HL-60 (cell line): ENCODE measurements at regions not wholly inside any gene's neighbourhood (a gene's known extent, or its start where the extent isn't known, plus 50 kb on each side); places are given as distances from the start of the nearest gene placed in this dataset.

Source experiments
- DNase-seq, 2 experiments: peaks; one replicate each; pipeline ENCODE4 v3.0.0-alpha.2; 2010 to 2020; ENCODE audit warnings: low read depth in 1 of 2, low spot score in 1 of 2
- H3K27ac ChIP-seq: fragments of 250-450 bp; sonication (Bioruptor Pico); replicated peaks from 2 replicates; pipeline ENCODE4 v1.5.1; 2020; ENCODE audit warnings: mild to moderate bottlenecking, moderate library complexity
- H3K27me3 ChIP-seq: fragments of 250-450 bp; sonication (Bioruptor Pico); 2 replicates; pipeline ENCODE4 v1.5.1; 2021; ENCODE audit warnings: mild to moderate bottlenecking, moderate library complexity; ENCODE audit not compliant: insufficient read depth, poor library complexity, severe bottlenecking
- H3K4me3 ChIP-seq: replicated peaks from 2 replicates; pipeline ENCODE4 v1.5.1; 2011; ENCODE audit warnings: mild to moderate bottlenecking, control low read depth, low read length; ENCODE audit not compliant: insufficient read depth
- CTCF ChIP-seq: IDR thresholded peaks from one replicate; pipeline ENCODE4 v1.5.1; 2011; ENCODE audit warnings: low read length, control low read depth, inconsistent platforms; ENCODE audit not compliant: insufficient read depth
- GABPA ChIP-seq: IDR thresholded peaks from 2 replicates; pipeline ENCODE4 v1.6.1; 2012; ENCODE audit warnings: low read depth
- POLR2AphosphoS5 ChIP-seq: IDR thresholded peaks from 2 replicates; pipeline ENCODE4 v1.6.1; 2012; ENCODE audit warnings: low read depth
- REST ChIP-seq: IDR thresholded peaks from 2 replicates; pipeline ENCODE4 v1.6.1; 2012; ENCODE audit warnings: low read depth; ENCODE audit not compliant: insufficient replicate concordance
- SPI1 ChIP-seq: IDR thresholded peaks from 2 replicates; pipeline ENCODE4 v1.6.1; 2012; ENCODE audit warnings: low read depth, mild to moderate bottlenecking, borderline replicate concordance

GRCh38 chr2:236904389-236905263 is 181.1 kb upstream of the COPS8 start:
- no peaks in the 10 kb centered on the region for H3K27me3 ChIP-seq
- TF ChIP-seq CTCF (no peak), SPI1 (no peak), POLR2AphosphoS5 (no peak)
- no peak overlapping the region for H3K27ac ChIP-seq
- no peak for DNase-seq
- H3K4me3 ChIP-seq, result no peak overlapping the region

- no peak overlapping the region for H3K27ac ChIP-seq
- TF ChIP-seq GABPA (no peak), SPI1 (no peak), CTCF (no peak), POLR2AphosphoS5 (no peak), REST (no peak)
Measured at GRCh38 chr2:236905976-236906375, 179.7 kb upstream of the COPS8 start.

GRCh38 chr2:236908439-236909192 is 177.1 kb upstream of the COPS8 start:
- no peak for DNase-seq
- H3K4me3 ChIP-seq, result no peak overlapping the region
- no peaks in the 10 kb centered on the region for H3K27me3 ChIP-seq
- H3K27ac ChIP-seq, result no peak overlapping the region
- TF ChIP-seq CTCF, result no peak
- TF ChIP-seq GABPA, result no peak
- TF ChIP-seq POLR2AphosphoS5, result no peak
- no peak for TF ChIP-seq SPI1
- TF ChIP-seq REST, result no peak

More at GRCh38 chr2:236905976-236906375, 179.7 kb upstream of the COPS8 start:
- Histone ChIP-seq H3K4me3 (no peak overlapping the region), H3K27me3 (no peaks in the 10 kb centered on the region)
- DNase-seq, result no peak
